NOMO-1 (cell line): ENCODE measurements at regions not wholly inside any gene's neighbourhood (a gene's known extent, or its start where the extent isn't known, plus 50 kb on each side); places are given as distances from the start of the nearest gene placed in this dataset.

Experiments
- DNase-seq, 2 experiments: peaks; one replicate each; lab custom pipeline; 2025; ENCODE audit not compliant: unreplicated experiment in 2 of 2; lab: John Stamatoyannopoulos, UW

DNA sequence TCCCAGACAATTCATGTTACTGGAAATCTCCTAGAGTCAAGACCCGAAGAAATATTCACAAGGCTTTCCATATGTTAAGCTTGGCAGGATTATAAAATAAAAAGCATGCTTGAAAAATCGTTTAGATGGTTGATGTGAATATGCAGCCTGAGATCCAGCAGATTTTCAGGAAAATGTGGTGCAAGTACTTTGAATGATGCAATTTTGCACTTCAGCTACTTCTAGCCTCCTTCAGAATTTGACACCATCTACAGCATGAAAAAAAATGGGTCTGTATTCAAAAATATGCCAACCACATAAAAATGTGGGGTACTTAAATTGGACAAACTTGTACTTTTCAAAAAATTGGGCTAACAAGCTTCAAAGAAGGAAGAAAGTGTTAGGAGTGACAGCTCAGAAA lies 340.6 kb upstream of the DCC start:
- no peak for DNase-seq

DNA sequence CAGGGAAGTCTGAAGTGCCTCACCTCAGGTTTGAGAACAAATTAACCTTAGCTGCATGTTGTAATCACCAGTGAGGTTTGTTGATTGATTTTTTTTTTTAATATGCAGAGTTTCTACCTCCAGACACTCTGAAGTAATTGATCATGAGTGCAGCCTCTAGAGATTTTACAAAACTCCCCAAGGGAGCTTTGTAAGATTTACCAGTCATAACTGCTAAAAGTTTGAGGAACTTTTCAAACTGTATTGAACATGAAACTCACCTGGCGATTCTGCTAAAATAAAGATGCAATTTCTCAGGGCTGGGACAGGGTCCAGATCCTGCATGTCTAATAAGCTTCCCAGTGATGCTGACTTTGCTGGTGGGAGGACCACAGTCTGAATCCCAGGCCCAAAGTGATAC lies 339.6 kb upstream of the DCC start:
- DNase-seq = no peak

DNA sequence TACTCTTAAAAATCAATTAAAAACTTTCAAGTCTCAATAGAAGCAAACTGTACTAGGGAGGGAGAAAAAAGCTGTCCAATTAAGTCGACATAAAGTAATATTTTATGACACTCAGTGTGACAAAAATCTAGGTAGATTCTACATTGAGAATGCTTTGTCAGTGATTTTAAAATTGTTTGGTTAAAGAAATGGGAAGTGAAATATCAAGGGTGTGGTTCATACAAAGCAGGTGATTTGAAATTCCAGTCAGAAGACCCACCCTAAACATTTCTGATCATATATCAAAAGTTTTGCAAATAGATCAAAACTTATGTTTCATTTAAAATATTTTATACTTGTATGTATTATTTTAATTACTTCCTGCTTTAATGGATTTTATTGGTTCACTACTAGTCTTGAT lies 338.9 kb upstream of the DCC start:
- DNase-seq = no peak

DNA sequence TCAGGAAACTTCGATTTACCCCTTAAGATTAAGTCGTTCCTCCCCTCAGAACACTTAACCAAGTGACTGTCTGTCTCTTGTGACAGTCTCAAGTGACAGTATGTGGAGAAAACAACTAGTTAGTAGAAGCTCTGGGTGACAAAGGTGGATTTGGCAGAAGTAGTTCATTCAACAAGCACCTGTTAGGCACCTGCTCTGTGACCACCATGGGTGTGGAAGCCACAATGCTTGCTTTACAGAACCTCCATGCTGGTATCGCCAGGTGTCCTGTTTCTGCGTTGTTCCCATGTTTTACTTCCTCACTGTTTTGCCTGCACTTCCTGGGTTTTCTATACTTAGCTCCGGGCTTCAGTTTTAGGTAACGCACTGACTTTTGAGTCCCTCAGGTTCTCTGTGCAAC lies 337.4 kb upstream of the DCC start:
- no peak for DNase-seq

DNA sequence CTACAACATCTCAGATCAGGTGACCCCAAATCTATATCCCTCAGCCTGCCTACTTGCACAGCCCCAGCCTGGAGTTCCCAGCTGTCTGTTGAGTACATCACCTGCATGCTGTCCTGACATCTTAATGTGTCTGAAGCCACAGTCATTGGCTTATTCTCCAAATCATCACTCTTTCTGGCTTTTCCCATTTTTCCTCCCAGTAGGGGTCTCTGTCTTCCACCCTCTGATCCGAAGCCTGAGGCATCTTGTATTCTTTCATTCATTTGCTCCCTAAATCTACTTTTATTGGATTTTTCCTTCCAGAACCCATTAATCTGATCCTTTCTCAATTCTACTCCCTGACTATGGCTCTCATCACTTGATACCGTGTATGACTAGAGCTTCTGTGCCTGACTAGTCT lies 332.9 kb upstream of the DCC start:
- no peak for DNase-seq

DNA sequence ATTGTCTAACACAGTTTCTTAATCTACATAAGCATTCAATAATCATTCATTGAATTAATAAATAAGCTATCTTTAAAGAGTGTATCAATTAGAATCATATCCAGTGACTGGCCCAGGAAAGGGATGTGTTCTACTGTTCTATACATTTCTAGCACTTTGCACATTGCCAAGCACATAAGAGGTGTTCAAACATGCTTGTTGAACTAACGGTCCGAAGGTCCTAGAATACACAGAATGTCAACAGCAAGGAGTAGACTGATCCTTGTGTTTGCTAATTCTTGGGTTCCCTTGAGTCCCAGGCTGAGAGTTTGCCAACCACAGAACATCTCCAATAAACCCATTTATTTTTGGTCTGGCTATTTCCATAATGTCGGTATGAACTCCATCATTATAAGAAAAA lies 331.7 kb upstream of the DCC start:
- no peak for DNase-seq

DNA sequence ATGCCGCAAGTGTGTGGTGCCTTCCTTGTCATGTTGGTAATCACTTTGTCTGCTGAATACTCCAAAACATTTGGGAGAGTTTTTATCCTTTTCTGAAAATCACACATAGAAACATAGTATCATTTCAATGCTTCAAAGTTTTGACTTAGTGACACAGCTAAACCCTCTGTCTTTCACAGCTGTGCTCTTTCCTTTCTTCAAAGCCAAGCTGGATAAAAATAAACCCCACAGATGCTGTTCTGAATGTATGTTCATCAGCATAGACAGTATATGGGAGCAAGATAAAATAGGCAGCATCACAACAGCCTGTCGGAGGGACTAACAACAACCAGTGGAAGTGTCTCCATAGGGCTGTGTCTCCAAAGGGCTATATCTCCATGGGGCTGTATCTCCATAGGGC lies 331.3 kb upstream of the DCC start:
- DNase-seq = no peak

DNA sequence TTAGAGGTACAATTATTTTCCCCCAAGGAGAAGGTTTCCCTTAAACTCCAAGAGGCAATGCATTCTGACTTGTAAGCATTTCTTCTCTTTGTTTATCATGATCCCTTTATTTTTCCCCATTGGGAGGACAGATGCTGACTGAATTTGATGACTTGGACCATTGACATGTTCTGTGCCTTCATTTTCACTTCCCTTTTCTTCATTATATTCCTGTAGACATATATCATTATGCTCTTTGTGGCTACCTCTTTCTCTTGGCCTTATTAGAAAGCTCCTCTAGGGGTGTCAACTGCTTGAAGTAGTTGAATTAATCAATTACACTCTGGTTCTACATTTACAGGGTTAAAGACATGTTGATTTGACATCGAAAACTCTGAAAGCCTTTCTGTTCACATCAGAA lies 330.0 kb upstream of the DCC start:
- DNase-seq = peak in 1 of 2 experiments; percentile 11

DNA sequence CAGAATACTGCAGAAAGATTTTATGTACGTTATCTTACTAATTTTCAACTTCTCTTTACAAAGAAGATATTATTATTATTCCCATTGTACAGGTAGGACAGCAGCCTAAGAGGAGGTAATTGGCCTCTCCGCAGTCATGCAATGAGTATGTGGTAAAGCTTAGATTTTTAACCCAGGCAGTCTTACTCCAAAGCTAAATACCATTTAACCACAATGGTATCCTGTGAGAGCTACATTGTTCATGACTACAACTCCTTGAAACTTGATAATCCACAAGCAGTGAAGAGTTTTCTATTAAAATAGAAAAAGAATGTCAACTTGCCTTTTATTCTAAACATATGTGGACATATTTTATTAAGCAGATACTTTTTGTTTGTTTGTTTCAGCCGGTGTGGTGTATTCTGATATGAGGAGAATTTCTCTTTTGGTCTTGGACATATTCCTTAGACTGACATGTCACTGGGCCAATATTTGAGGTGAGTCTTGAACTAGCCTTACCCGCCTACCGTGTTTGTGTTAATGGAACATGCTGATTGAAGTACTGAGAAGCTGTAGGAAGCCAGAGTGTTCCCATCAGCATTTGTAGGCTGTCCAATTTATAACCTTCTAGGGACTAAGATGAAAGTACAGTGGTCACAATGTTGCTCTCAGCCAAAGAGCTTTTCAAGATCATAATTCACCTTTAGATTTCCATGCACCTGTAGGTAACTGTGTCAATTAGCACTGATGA lies 293.9 kb upstream of the DCC start:
- no peak for DNase-seq

DNA sequence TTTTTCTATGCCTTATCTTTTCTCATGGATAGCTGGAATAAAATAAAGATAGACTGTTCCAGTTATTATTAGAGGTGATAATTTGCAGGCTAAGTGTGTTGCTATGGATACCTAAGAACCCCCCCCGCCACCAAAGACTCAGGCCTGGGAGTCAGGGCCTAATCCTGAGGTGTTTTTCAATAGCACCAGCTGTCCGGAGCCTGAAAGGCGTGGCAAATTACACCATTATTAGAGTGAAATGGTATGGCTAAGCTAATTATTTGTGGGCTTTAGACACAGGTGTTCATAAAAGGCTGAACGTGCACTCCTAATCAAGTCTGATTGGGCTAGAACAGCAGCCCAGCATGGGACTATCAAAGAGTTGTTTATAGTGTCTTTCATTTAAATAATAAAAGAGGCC lies 293.2 kb upstream of the DCC start:
- DNase-seq = no peak

DNA sequence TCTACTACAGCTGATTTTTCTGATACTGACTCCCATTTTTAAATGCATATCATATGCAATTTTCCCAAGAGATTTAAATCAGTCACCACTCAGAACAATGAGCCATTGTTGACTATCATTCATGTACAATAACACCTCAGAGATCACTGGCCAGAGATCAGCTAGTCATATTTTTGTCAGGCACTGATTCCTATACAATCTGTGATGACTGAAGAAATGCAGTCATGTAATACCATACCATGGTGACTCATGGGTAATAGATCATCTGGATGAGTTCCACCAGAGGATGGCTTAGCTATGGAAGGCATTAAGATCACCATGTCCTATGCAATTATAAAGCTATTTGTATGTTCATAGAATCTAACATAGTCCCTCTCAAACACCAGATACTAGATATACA lies 285.7 kb upstream of the DCC start:
- no peak for DNase-seq

DNA sequence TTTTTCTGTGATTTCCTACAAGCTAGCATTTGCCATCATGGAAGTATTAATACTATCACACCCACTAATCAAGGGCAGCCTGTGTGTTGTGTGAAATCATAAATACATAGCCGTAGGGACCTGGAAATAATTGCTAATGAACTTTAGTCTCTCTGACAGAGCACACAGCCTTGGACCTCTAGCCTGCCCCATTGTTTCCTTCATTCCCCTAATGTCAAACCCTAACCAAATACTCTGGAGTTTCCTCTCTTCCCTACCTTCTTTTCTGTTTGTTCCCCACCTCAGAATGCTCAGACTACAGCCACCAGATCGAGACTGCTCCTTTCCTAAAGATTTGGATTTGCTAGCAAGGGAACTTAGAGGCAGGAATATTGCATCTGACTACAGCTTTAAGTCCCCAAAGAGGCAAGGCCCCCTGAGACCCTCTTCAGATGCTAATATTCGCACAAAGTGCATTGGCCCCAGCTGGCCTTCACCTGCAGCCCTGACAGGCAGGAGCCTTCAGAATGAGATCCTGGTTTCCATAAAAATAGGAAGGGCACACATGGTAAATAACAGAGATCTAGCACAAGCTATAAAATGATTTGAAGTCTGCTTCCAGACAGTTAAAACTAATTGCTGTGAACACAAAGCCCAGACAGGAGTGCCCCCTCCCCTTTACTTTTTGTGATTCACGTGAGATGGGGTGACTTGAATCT lies 279.2 kb upstream of the DCC start:
- no peak for DNase-seq

DNA sequence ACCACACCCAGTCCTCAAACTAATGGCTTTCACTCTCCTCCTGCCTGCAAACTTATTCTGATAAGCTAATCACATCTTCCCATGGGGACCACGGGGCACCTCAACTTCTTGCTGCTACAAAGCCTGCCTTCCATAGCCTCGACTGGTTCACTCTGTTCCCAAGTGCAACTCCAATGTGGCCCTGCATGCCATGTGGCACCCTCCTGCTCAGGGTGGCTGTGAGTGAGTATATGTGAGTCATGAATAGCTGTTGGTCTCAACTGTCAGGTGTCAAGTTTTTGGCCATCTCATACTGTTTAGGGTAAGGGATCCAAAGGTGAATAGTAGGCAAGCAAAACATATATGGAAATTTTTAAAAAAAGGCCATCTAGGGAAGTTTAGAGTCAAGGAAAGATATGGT lies 276.1 kb upstream of the DCC start:
- DNase-seq = no peak

DNA sequence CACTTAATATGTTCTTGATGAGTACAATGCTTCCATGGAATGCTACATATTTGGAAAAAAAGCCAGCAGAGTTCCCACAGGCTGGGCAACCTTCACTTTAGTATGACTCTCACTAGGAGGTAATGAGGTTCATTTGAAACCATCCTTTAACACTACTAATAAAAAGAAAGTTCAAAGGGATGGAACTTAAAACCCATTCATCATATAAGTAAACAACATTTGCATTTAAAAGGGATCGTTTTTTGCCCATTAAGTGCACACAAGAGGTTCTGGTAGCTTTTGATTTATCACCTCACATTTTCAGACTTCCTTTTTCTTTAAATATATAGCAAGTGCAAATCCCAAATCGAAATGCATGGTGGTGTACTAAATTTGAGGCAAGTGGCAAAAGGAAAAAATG lies 270.8 kb upstream of the DCC start:
- no peak for DNase-seq

DNA sequence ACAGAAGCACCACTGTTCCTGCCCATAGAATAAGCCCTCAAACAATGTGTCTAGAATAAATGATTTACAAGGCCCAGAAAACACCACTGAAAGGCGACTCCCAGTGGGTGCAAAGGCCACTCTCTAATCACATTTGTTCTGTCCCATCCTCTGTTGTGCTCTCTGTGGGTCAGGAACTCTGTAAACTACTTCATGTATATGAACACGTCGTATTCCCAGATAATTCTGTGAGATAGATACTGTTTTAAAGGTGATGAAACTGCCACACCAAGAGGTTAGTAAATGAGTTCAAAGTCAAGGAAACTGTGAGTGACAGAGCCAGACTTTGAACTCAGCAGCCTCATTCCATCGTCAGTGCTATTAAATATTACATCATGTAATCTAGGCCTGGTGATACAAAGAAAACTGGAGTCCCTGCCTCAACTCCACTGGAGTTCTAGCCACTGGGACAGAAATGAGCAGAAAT lies 269.7 kb upstream of the DCC start:
- no peak for DNase-seq

DNA sequence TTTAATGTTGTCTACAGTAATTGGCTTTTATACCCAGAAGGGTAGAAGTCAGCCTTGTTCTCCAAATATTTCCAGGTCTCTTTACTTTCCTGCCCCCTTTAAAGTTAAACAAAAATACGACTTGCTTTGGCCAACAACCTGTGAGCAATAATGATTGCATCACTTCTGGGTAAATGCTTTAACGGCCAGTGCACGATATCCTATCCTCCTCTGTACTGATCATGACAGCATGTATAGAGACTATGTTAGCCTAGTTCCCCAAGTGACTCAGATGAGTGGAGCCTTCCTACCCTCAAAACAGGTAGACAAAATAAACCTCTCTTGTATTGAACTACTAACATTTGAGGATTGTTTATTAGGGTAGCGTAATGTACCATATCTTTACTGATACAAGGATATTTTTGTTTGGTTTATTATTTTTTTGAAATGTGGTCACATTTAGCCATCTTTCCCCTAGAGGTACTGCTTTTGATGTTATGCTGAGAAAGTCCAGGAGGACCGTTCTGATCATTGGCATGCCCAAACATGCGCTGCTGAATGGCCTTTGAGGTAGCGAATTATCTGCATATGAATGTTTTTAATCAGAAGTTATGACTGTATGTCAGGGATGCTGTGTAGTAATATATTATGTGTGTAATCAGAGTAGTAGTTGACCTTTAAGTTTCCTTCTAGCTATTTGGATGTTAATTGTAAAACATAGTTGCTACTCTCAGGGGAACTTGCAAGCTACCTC lies 262.6 kb upstream of the DCC start:
- DNase-seq = no peak

DNA sequence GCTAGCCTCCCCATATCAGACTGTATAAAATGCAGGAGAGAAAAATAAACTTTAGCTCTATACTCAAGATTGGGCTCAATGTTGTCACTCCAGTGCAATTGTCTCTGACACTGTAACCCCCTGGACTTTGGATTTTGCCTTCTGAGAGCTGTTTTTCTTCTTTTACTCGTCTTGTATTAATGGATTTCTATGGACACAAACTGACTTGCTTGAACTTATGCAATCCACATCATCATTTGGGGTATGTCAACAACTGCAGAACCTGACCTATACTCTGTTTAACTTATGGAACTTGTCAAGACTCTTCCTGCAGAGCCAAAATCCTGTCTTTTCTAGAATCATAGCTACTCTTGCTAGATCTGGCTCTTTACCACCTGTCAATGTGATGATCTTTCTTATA lies 257.8 kb upstream of the DCC start:
- no peak for DNase-seq

DNA sequence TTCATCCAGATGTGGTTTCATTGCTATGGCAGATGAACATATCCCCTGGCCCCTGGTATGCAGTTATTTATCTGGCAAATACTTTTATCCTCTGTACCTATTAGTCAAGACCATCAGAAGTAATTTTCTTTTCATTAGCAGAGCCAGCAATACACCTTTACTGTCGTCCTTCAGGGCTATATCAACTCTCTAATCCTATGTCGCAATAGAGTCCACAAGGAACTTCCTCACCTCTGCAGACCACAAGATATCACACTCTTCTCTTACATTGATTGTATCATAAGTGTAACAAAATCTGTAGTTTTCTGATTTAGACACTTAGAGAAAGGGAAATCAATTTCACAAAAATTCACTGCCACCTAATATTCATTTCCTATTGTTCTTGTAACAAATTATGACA lies 252.9 kb upstream of the DCC start:
- DNase-seq = no peak

DNA sequence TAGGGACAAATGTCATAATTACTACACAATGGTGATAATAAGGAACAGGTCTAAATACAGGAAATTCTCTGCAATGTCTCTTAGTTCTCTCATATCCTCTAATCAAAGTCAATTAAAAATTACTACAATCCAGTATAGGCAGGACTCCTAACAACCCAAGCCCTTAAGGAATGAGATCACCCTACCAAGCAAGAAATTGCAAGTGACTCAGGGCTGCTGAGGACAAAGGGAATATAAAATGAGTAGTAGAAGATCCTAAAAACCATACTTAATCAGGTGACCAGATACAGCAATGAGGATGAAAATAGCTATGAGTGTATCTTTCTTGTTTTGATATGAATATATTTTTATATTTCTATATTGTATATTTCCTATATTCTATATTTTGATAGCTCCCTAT lies 250.0 kb upstream of the DCC start:
- no peak for DNase-seq

DNA sequence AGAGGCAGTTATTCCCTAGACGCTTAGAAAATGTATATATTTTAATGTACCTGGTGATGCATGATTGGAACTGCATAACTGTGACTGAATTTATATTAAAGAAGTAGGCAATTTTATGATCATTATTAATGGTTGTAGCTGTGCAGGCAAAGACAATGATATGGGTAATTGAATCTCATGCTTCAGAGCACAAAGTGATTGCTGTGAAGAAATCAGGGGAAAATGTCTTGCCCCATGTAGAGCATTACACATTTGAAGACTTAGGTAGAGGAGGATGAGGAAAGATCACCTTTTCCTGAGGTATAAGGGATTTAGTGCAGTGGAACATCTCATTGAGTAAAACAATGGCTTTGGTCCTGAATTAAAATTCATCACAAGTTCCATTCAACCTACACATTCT lies 246.8 kb upstream of the DCC start:
- DNase-seq = no peak

DNA sequence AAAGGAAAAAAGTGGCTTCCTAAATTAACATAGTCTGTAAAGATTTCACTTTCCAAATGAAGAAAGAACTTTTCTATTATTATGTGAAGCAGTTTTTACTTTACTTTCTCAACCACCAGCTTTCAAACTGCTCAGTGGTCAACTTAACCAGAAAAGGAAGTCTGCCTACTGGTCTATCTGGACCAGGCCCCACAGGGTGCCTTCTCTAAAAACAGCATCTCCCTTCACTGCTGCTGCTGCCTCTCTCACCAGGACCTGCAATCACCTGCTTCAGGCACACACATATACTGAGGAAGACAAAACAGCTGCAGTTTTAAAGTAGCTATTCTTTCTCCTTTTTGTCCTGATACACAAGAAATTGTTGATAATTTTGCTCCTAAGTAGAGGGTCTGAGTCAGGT lies 221.3 kb upstream of the DCC start:
- no peak for DNase-seq
